ENCODE measurements at regions not wholly inside any gene's neighbourhood (a gene's known extent, or its start where the extent isn't known, plus 50 kb on each side); places are given as distances from the start of the nearest gene placed in this dataset.
A peak's percentile ranks its signal among the peaks of the same experiment; 100 is the strongest.

DNA sequence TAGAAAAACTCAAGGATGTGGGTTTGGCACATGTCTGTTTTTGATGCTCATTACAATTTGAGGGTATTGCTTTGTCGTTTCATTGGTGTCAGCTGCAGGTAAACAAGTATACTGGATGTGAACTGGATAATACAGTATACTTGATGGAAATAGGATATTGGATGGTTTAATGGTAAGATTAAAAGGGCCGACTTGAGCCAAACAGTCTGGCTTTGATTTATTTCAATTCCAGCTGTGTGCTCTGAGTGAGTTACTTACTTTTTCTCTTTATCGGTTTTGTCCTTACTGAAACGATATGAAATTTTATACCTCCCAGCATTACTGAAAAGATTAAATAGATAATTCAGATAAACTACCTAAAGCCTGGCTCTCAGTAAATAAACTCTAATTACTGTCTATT lies 227.6 kb downstream of the ASXL3 start:
- no peak overlapping the region for H3K4me2 ChIP-seq
- peak; percentile 6 for DNase-seq
- H3K79me2 ChIP-seq (ENCODE audit: insufficient read depth): no peaks in the 10 kb centered on the region
- H4K20me1 ChIP-seq (ENCODE audit: insufficient read depth): no peaks in the 10 kb centered on the region
- H3K9me2 ChIP-seq: no peaks in the 10 kb centered on the region
- no peaks in the 10 kb centered on the region for H3K9me3 ChIP-seq
- ChIA-PET POLR2A (no interaction called here), CTCF (interaction anchor here (2.6 kb wide), 1 partner anchor 34 kb away, joined by 11 read pairs; no protein-coding TSS in a partner anchor)
- no peaks in the 10 kb centered on the region; a peak in 2 of 4 replicates for H3K4me1 ChIP-seq (ENCODE audit: control insufficient read depth in 1 of 2, insufficient read depth in 2 of 2, low read depth in 1 of 2, low read length in 1 of 2)
- H3K9ac ChIP-seq: no peak overlapping the region
- no peak overlapping the region for H3K27ac ChIP-seq (ENCODE audit: low read depth in 2 of 2, low read length in 1 of 2)
- no peaks in the 10 kb centered on the region for H3F3A ChIP-seq (replicated peaks; ENCODE audit: insufficient read depth)
- no peak overlapping the region for H2AFZ ChIP-seq (ENCODE audit: low read depth)
- H3K36me3 ChIP-seq (replicated peaks in 1 of 2; ENCODE audit: control insufficient read depth in 1 of 2, insufficient read depth in 2 of 2, low read length in 1 of 2): no peaks in the 10 kb centered on the region
- H3K27me3 ChIP-seq (ENCODE audit: insufficient read depth): no peaks in the 10 kb centered on the region
- no peak overlapping the region for H3K4me3 ChIP-seq (ENCODE audit: low read depth in 2 of 2, low read length in 1 of 2)
- TF ChIP-seq, protein P1, sequence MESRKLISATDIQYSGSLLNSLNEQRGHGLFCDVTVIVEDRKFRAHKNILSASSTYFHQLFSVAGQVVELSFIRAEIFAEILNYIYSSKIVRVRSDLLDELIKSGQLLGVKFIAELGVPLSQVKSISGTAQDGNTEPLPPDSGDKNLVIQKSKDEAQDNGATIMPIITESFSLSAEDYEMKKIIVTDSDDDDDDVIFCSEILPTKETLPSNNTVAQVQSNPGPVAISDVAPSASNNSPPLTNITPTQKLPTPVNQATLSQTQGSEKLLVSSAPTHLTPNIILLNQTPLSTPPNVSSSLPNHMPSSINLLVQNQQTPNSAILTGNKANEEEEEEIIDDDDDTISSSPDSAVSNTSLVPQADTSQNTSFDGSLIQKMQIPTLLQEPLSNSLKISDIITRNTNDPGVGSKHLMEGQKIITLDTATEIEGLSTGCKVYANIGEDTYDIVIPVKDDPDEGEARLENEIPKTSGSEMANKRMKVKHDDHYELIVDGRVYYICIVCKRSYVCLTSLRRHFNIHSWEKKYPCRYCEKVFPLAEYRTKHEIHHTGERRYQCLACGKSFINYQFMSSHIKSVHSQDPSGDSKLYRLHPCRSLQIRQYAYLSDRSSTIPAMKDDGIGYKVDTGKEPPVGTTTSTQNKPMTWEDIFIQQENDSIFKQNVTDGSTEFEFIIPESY (IDR thresholded peaks at IDR 0.05; ENCODE audit: borderline replicate concordance, low read depth): no peak
- TF ChIP-seq EP300 (IDR thresholded peaks at IDR 0.05; ENCODE audit: borderline replicate concordance in 1 of 2, low read depth in 1 of 2, low read length in 1 of 2): peak in 1 of 2 experiments; percentile 34; a peak in 1 of 4 replicates
- WGBS (ENCODE audit: low lambda C conversion rate): 3% methylated on average over 4 of the region's 4 CpGs

DNA sequence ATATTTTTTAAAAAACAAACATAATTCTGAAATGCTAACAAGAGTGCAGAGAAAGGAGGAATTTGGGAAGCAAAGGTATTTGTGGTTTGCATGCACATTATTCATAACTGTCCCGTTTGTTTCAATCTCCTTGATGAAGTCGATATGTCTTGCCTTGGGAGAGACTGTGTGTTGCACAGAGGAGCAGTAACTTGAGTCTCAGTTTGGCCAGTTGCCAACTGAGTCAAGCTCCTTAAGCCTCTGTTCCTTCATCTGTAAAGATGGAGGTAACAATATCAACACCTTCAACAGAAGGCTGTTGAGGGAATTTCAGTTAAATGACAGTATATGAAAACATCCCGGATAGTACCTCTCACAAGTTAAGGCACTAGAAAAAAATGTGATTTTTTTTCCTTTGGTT lies 226.2 kb downstream of the ASXL3 start:
- H3K9me3 ChIP-seq: no peaks in the 10 kb centered on the region
- H4K20me1 ChIP-seq (ENCODE audit: insufficient read depth): no peaks in the 10 kb centered on the region
- no peak overlapping the region for H3K4me2 ChIP-seq
- POLR2A ChIA-PET: no interaction called here
- no peaks in the 10 kb centered on the region for H3K79me2 ChIP-seq (ENCODE audit: insufficient read depth)
- no peak overlapping the region for H2AFZ ChIP-seq (ENCODE audit: low read depth)
- DNase-seq: no peak
- H3K9me2 ChIP-seq: no peaks in the 10 kb centered on the region
- no peaks in the 10 kb centered on the region for H3K36me3 ChIP-seq (replicated peaks in 1 of 2; ENCODE audit: control insufficient read depth in 1 of 2, insufficient read depth in 2 of 2, low read length in 1 of 2)
- no peaks in the 10 kb centered on the region; a peak in 2 of 4 replicates for H3K4me1 ChIP-seq (ENCODE audit: control insufficient read depth in 1 of 2, insufficient read depth in 2 of 2, low read depth in 1 of 2, low read length in 1 of 2)
- CTCF ChIA-PET: interaction anchor here (1.0 to 2.6 kb wide), 2 partner anchors 35 to 355 kb away, joined by 3 to 11 read pairs; no protein-coding TSS in a partner anchor
- no peaks in the 10 kb centered on the region for H3F3A ChIP-seq (replicated peaks; ENCODE audit: insufficient read depth)
- H3K27me3 ChIP-seq (ENCODE audit: insufficient read depth): no peaks in the 10 kb centered on the region
- no peak overlapping the region for H3K4me3 ChIP-seq (ENCODE audit: low read depth in 2 of 2, low read length in 1 of 2)
- H3K27ac ChIP-seq (ENCODE audit: low read depth in 2 of 2, low read length in 1 of 2): no peak overlapping the region
- 37% methylated on average over 3 of the region's 3 CpGs for WGBS (ENCODE audit: low lambda C conversion rate)
- TF ChIP-seq TCF12 (IDR thresholded peaks at IDR 0.05) (no peak), CHD2 (IDR thresholded peaks at IDR 0.05; ENCODE audit: low read length, partially characterized antibody) (no peak), POLR2AphosphoS5 (IDR thresholded peaks at IDR 0.05; ENCODE audit: low read depth, low read length) (no peak), SIN3A (IDR thresholded peaks at IDR 0.05; ENCODE audit: borderline replicate concordance, low read depth, low read length) (no peak), NRF1 (IDR thresholded peaks at IDR 0.05; ENCODE audit: low read depth, low read length) (no peak), RFX5 (IDR thresholded peaks at IDR 0.05; ENCODE audit: low read length) (no peak), FOXM1 (IDR thresholded peaks at IDR 0.05; ENCODE audit: low read depth) (no peak), FOXJ3 (CRISPR knock-in tag; IDR thresholded peaks at IDR 0.05) (no peak), YY1 (IDR thresholded peaks at IDR 0.05; ENCODE audit: low read depth) (no peak), EP300 (IDR thresholded peaks at IDR 0.05; ENCODE audit: borderline replicate concordance in 1 of 2, low read depth in 1 of 2, low read length in 1 of 2) (no peak), MXI1 (IDR thresholded peaks at IDR 0.05; ENCODE audit: low read depth, low read length) (no peak), NFIC (IDR thresholded peaks at IDR 0.05; ENCODE audit: borderline replicate concordance) (no peak), MEF2A (IDR thresholded peaks at IDR 0.05; ENCODE audit: borderline replicate concordance, low read depth) (no peak), GATA2 (CRISPR knock-in tag; IDR thresholded peaks at IDR 0.05) (no peak)
- TF ChIP-seq, protein P2, sequence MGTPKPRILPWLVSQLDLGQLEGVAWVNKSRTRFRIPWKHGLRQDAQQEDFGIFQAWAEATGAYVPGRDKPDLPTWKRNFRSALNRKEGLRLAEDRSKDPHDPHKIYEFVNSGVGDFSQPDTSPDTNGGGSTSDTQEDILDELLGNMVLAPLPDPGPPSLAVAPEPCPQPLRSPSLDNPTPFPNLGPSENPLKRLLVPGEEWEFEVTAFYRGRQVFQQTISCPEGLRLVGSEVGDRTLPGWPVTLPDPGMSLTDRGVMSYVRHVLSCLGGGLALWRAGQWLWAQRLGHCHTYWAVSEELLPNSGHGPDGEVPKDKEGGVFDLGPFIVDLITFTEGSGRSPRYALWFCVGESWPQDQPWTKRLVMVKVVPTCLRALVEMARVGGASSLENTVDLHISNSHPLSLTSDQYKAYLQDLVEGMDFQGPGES (IDR thresholded peaks at IDR 0.05; ENCODE audit: low read depth, low read length): no peak
- TF ChIP-seq, protein P3, sequence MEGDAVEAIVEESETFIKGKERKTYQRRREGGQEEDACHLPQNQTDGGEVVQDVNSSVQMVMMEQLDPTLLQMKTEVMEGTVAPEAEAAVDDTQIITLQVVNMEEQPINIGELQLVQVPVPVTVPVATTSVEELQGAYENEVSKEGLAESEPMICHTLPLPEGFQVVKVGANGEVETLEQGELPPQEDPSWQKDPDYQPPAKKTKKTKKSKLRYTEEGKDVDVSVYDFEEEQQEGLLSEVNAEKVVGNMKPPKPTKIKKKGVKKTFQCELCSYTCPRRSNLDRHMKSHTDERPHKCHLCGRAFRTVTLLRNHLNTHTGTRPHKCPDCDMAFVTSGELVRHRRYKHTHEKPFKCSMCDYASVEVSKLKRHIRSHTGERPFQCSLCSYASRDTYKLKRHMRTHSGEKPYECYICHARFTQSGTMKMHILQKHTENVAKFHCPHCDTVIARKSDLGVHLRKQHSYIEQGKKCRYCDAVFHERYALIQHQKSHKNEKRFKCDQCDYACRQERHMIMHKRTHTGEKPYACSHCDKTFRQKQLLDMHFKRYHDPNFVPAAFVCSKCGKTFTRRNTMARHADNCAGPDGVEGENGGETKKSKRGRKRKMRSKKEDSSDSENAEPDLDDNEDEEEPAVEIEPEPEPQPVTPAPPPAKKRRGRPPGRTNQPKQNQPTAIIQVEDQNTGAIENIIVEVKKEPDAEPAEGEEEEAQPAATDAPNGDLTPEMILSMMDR (IDR thresholded peaks at IDR 0.05): no peak
- no peak overlapping the region for H3K9ac ChIP-seq

Measured in SK-N-SH (cell line).